ENCODE measurements at regions not wholly inside any gene's neighbourhood (a gene's known extent, or its start where the extent isn't known, plus 50 kb on each side); places are given as distances from the start of the nearest gene placed in this dataset.

- DNase-seq (ENCODE audit: low read depth): no peak
- no peak overlapping the region for H3K4me3 ChIP-seq (ENCODE audit: low read depth, low read length)
- no peak for TF ChIP-seq CTCF (IDR thresholded peaks at IDR 0.05; ENCODE audit: low read depth, low read length, missing control alignments)
- in situ Hi-C loops (cut with HindIII; ENCODE audit: low sequenced_read_pairs): no loop called here
These were observed 414.0 kb upstream of the KAZN start for GRCh38 chr1:14184454-14184853.

GRCh38 chr1:14189381-14189780, 409.1 kb upstream of the KAZN start:
- no peak overlapping the region for H3K4me3 ChIP-seq (ENCODE audit: low read depth, low read length)
- in situ Hi-C loops (cut with HindIII; ENCODE audit: low sequenced_read_pairs): no loop called here
- no peak for TF ChIP-seq CTCF (IDR thresholded peaks at IDR 0.05; ENCODE audit: low read depth, low read length, missing control alignments)
- DNase-seq (ENCODE audit: low read depth): no peak

GRCh38 chr1:14190508-14190907, 408.0 kb upstream of the KAZN start:
- peak; percentile 6 for DNase-seq (ENCODE audit: low read depth)
- H3K4me3 ChIP-seq (ENCODE audit: low read depth, low read length): no peak overlapping the region
- in situ Hi-C loops (cut with HindIII; ENCODE audit: low sequenced_read_pairs): no loop called here
- no peak for TF ChIP-seq CTCF (IDR thresholded peaks at IDR 0.05; ENCODE audit: low read depth, low read length, missing control alignments)

- no peak for TF ChIP-seq CTCF (IDR thresholded peaks at IDR 0.05; ENCODE audit: low read depth, low read length, missing control alignments)
- in situ Hi-C loops (cut with HindIII; ENCODE audit: low sequenced_read_pairs): no loop called here
- no peak for DNase-seq (ENCODE audit: low read depth)
- no peak overlapping the region for H3K4me3 ChIP-seq (ENCODE audit: low read depth, low read length)
These were observed 404.0 kb upstream of the KAZN start for GRCh38 chr1:14194511-14194910.

- no peak for TF ChIP-seq CTCF (IDR thresholded peaks at IDR 0.05; ENCODE audit: low read depth, low read length, missing control alignments)
- DNase-seq (ENCODE audit: low read depth): no peak
- in situ Hi-C loops (cut with HindIII; ENCODE audit: low sequenced_read_pairs): no loop called here
- H3K4me3 ChIP-seq (ENCODE audit: low read depth, low read length): no peak overlapping the region
These were observed 393.4 kb upstream of the KAZN start for GRCh38 chr1:14205066-14205465.

GRCh38 chr1:14215151-14215550, 383.3 kb upstream of the KAZN start:
- H3K4me3 ChIP-seq (ENCODE audit: low read depth, low read length): no peak overlapping the region
- in situ Hi-C loops (cut with HindIII; ENCODE audit: low sequenced_read_pairs): no loop called here
- no peak for DNase-seq (ENCODE audit: low read depth)
- TF ChIP-seq CTCF (IDR thresholded peaks at IDR 0.05; ENCODE audit: low read depth, low read length, missing control alignments): no peak

- in situ Hi-C loops (cut with HindIII; ENCODE audit: low sequenced_read_pairs): no loop called here
- peak; percentile 2 for DNase-seq (ENCODE audit: low read depth)
These were observed 381.1 kb upstream of the KAZN start for GRCh38 chr1:14217384-14217783.

More at GRCh38 chr1:14217384-14217783, 381.1 kb upstream of the KAZN start:
- no peak overlapping the region for H3K4me3 ChIP-seq (ENCODE audit: low read depth, low read length)
- no peak for TF ChIP-seq CTCF (IDR thresholded peaks at IDR 0.05; ENCODE audit: low read depth, low read length, missing control alignments)
